ENCODE measurements at regions not wholly inside any gene's neighbourhood (a gene's known extent, or its start where the extent isn't known, plus 50 kb on each side); places are given as distances from the start of the nearest gene placed in this dataset.

DNA sequence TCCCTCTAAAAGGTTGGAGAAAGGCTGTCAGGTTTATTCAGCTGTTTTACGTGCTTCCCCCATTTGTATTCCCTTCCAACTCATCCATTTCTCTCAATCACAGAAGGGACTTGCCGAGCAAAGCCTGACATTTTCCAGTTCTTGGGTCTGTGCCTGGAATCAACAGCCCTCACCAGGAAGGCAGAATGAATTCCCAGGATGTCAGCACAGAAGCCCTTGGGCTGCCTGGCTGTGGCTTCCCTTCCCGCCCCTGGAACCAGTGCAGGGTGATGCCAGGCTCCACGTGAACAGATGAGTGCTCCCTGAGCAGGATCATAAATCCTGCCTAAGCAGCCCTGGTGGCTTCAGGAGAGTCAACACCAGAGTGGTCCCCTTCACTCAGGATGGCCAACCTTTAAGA is 86.1 kb upstream of the CD83 start:
- intact Hi-C loops (cut with micrococcal nuclease), result no loop called here

DNA sequence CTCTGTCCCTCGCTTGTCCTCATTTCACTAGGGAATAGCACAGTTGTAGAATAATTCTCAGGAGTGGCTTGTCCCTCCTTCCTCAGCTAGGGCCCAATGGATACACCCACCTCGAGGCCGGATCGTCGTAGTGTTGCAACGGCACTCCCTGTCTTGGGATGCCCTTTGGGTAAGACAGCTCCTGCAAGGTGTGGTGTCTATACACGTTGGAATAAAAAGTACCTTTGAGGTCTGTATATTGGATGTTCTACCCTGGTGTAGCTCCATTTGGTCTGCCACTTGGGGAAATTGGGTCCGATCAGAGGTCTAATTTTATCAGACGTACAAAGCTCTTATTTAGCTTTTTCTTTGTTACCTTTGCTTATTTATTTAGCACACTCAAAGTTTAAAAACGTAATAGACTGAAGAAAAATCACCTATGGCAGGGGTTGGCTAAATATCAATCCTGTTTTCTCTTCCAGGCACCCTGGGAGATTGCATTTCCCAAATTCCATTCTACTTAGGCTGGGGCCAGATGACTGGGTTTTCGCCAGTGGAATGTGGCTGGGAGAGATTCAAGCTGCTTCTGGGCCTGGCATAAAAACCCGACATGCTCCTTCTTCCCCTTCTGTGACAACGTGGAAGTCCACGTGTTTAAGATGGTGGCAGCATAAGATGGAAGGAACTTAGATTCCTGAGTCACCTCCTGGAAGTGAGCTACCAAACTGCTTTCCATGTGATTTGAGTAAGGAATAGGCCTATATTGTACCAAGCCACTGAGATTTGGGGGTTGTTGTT is 82.3 kb upstream of the CD83 start:
- intact Hi-C loops (cut with micrococcal nuclease), result no loop called here

DNA sequence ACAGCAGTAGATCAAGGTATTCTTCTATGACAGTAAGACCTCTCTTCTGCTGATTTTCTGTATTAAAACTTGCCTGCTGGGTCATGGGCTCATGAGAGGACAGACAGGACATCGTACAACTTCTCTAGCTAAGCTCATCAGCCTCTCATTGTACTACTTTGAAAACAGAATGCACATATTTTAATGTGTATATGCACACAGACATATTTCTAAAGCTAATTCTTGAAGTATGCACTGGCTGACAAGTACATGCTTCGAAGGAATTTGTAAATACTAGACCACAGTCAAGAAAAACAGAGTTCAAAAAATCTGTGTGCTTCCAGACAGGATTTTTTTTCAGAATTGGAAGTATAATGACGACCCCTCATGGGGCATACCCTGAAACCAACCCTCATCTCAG is 81.7 kb upstream of the CD83 start:
- intact Hi-C loops (cut with micrococcal nuclease), result no loop called here

DNA sequence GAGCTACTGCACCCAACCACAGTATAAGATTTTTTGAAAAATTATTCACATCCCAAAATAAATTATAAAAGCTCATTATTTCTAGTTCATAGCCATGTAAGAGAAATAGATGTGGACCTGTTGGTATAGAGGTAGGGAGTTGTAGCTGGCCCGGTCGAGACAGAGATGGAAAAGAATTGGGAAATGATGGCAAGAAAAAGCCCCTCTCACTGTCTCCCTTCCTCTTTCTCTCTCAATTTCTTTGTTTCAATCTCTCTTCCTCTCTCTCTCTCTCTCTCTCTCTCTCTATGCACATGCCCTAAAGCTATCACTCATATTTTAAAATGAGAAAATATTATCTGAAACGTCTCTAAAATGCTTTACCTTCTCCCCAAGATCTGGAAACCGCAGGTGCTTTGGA is 80.7 kb upstream of the CD83 start:
- intact Hi-C loops (cut with micrococcal nuclease), result no loop called here

DNA sequence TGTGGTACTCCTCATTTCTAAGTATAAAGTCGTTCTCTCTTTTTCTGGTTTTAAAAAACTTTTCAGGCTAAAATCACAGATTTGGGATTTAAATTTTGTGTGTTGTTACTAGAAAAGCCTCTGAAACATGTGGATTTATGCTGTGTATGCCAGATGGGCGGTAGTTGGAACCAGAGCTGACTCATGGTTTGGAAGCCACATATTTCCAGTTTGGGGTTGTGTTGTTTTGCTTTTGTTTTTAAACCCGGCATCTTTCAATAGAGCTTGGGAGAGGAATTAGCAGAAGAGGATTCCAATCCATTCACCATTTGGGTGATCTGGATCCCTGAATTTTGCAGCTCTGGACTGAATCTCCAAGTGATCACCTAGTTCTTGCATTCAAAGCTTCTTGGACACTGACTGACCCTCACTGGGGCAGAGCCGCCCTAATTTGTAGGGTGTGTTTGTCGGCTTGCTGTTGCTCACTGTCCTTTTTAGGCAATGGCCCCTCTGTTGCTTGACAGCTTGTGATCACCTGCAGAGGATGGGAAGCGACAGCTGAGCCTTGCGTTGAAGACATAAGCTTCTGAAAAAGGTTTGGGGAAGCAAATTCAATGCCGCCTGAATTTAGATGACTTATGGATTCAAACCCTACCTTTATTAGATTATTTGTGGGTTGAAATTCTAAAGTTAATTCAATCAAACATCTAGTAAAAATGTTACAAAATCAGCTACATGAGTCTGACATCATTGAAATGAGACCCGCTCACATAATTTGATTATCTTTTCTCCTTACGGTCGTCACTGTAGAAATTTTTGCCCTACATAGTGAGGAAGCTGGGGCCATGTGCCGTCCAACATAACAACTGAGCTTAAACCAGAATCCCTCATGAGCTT is 79.9 kb upstream of the CD83 start:
- intact Hi-C loops (cut with micrococcal nuclease), result no loop called here

DNA sequence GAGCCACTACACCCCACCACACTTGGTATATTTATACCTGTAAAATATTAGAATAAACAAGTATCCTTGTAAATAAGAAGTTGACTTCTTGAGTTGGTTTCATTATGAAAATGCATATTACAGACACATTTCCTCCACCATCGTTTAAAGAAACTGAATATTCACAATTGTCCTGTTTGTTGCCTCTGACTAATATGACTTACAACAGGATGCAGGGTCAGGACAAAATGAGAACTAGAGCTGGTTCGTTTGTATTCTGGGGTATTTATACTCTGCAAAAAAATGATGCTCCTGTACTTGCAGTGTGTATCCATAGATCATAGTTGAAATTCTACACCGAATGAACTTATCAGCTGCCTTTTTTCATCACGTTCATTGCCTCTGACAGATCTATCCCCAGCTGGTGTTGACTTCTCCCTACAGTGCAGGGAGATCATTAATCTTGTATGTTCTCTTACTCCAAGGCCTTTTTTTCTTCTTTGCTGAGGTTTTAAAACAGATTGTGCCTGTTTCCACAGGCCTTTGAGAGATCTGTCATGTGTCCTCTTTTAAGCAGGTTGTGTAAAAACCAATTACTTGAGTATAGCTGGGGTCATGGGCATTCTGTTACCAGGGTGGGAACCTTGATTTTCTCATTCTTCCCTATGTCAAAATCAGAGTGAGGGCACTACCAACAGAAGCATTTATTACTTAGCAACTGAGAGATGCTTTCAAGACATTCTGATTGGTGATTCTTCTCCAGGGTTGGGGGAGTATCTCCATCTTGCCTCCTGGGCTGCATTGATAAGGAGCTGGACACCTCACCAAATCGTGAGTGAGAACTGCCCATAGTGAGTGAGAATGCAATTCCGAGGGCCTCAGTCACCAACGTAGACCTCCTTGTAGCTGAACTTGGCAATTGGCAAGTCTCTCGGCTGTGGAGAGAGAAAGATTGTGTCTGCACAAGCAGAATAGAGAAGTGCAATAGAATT is 78.8 kb upstream of the CD83 start:
- intact Hi-C loops (cut with micrococcal nuclease), result no loop called here

DNA sequence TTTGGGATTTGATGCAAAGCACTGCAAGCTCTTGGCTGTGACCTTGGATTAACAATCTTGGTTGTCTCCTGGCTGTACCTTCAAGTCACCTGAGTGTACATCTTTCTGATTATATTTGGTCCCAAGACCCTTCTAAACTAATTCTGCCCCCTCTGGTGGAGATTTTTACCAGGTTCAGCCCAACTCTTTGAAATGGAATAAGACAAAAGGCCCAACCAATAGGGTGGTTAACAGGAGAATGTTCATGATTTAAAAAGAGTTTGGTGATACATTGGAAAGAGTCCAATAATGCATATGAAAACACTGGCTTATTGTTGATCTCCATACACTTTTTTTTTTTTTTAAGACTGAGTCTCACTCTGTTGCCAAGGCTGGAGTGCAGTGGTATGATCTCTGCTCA is 77.5 kb upstream of the CD83 start:
- intact Hi-C loops (cut with micrococcal nuclease), result loop anchor here (10.0 kb wide), 1 partner anchor 105 kb away; no protein-coding TSS in a partner anchor

DNA sequence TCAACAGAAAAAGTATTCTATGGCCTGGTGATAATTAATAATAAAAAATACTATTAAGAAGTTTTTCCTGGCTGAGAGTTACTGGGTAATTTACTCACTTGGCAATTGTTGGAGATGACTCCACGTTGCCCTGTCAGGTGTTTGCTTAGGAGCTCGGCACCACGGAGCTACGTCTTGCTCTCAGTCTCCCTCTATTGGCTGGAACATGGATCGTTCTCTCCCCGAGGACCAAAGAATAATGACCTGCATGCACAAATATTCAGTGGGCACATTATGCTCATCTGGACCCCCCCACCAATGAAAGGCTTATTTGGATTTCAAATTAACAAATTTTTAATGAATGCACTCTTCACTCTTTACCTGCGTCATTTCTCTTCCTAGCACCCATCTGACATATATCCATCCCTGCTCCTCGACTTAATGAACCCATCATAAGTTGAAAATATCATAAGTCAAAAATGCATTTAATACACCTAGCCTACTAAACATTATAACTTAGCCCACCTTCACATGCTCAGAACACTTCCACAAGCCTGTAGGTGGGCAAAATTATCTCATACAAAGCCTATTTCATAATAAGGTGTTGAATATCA is 71.0 kb upstream of the CD83 start:
- intact Hi-C loops (cut with micrococcal nuclease), result loop anchor here (1.0 to 10.0 kb wide), 3 partner anchors 98 to 251 kb away; no protein-coding TSS in a partner anchor

DNA sequence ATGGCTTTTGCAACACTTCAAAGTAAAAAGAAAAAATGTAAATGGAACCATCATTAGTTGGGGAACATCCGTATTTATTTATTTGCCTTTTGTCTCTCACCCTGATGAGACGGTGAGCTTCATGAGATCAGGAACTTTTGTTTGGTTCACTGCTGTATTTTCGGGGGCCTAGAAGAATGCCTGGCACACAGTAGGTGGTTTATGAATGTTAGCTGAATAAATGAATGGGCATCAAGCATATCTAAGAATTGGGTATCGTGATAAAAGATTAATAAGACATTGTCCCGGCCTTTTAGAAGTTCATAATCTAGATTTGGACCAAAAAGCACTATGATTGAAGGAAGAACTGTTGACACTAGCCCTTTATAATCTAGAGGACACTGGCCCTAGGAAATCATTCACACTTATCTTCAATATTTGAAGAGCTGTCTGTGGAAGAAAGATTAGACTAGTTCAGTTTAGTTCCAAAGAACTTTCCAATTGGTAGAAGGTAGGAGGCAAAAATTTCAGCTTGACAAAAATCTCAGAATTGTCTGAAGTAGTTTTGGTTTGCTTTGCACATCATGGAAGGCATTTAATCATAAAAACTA is 70.3 kb upstream of the CD83 start:
- intact Hi-C loops (cut with micrococcal nuclease), result loop anchor here (10.0 kb wide), 1 partner anchor 98 kb away; no protein-coding TSS in a partner anchor

DNA sequence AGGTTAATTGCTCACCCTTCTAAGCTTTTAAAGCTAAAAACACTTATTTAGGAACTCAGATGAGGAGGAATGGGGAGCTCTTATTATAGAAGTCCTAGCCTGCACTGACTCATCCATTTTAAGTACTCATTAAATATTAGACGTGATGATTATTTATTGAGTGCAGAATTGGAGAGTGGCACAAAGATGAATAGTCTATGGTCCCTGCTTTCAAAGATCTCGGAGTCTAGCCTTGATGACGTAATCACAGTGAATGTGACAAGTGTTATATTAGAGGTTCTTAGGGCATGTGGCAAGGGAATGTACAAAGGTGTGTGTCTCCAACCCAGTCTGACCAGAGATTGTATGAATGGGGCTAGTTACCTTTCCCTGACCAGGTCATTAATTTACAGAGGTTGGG is 68.7 kb upstream of the CD83 start:
- intact Hi-C loops (cut with micrococcal nuclease), result loop anchor here (10.0 kb wide), 1 partner anchor 96 kb away; no protein-coding TSS in a partner anchor

DNA sequence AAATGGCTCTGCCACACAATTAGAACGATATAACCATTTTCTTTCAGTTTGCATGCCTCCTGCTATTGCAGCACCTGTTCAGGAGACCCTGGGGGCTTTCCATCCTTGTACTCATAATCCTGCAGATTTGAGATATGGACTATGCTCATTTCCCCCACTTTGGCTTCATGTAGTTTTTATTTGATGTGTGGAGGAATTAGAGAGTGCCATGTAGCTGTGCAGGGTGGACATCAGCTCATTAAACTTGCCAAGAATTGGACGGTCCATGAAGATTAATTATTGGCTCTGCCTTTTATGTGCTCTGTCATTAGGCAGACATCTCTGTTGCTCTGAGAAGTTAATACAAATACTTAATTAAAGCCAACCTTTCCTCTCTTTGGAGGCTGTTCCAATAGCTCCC is 66.2 kb upstream of the CD83 start:
- intact Hi-C loops (cut with micrococcal nuclease), result no loop called here

DNA sequence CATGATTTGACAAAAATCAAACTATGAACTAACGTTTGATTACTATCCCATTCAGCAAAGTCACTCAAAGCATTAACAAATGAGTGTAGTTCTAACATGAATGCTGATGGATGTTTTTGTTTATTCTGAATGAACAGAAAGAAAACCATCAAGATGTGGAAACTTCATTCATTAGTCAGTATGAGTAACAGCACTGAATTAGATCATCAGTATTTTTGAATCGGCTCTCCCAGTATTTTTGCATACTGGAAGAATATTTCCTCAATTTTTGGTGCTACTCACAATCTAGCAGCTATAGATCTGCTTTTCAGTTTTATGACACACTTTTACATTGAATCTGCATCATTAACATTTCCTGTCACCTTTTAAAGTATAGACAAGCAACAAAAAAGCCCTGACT is 63.8 kb upstream of the CD83 start:
- intact Hi-C loops (cut with micrococcal nuclease), result no loop called here

DNA sequence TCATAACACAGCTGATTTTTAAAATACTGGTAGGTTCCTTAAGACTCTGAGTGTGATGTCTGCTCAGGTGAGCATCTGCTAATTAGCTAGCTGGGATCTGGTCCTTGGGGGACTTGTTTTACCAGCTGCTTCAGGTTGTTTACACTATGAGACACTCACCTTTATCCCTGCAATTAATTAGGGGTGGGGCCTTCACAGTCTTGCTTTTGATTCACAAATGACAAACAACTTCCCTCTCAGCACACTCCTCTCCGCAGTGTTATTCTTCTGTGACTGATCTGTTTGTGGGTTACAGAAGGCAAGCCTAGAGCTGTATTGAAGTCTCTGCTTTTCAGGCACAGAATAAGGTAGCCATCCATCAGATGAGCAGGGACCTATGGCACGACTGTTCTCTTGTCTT is 62.0 kb upstream of the CD83 start:
- intact Hi-C loops (cut with micrococcal nuclease), result no loop called here

DNA sequence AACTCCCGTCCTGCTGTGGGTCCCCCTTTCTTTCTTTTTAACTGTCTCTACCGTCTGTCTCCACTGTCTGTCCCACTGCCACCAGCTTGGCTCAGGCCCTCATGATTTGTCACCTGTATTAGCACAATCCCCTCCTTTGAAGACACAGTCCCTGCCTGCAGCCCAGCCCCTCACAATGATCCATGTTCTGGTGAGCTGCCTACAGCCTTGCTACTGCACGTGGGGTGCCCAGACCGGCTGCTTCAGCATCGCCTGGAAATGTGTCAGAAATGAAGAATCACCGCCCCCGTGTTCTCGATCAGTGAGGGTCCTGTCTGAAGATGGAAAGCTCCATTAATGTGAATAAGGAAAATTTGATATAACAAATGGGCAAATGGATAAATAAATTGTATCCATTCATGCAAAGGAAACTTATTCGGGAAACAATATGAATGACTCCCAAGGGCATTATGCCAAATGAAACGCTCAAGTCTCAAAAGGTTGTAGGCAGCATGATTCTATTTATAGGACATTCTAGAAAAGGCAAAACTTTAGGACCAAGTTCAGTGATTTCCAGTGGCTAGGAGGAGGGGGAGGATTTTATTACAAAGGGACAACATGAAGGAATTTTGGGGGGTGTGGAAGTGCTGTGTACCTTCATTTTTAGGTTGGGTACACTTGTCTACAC is 59.4 kb upstream of the CD83 start:
- intact Hi-C loops (cut with micrococcal nuclease), result no loop called here

DNA sequence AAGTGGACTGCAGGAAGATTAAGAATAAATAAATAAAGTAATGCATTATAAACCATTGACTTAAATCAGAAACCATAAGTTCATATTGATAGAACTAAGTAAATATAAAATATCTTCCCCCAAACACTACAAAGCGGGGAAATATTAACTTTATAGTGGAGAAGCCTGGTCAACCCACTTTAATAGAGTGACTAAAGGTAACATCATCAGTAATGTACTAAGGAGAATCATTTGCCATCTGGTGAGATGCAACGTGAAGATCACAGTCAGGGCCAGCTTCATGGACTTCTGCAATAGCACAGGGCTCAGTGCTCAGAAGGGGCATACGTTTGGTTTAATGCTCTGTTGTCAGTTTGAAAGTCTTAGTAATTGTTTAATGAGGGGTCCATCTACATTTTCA is 58.8 kb upstream of the CD83 start:
- intact Hi-C loops (cut with micrococcal nuclease), result no loop called here

DNA sequence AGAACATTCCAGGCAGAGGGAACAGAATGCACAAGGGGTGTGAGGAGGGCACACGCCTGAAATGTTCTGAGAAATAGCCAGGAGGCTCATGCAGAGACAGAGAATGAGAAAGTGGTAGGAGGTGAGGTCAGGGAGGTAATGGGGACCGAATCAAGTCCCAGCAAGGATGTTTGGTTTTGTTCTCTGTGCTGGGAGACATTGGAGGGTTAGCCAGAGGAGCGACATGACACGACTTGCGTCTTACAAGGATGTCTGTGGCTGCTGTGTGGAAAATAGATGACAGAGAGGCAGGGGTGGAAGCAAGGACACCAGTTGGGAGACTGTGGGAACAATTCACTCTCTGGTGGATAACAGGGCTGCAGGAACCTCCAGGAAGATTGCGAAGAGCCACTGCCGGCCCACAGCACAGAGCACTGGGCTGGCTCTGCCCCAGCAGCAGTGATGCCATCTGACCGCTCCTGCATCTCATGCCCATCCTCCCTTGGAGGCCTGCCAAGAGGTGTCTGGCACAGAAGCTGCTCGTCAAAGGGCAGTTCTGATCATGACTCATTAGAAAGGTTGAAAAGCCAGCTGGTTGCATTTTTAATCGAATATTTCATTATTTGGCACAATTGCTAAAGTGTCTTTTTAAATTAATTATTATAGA is 57.7 kb upstream of the CD83 start:
- intact Hi-C loops (cut with micrococcal nuclease), result loop anchor here (10.0 kb wide), 2 partner anchors 185 to 725 kb away; no protein-coding TSS in a partner anchor

DNA sequence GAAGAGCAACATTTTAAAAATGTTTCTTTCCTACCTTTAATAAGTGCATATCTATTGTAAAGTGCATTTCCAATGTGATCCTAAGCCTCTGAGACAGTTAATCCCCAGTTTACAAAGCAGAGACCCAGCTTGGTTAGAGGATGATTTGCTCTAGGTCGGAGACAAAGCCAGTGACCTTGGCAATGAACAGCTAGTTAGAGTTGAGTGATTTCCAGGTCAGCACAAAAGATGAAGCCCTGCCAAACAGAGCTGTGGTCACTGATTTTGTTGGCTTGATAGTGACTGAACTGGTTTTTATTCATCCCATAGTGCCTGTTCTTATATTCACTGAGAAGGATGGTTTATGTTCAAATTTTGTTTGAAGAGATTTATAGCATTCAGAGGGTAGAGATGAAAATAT is 56.6 kb upstream of the CD83 start:
- intact Hi-C loops (cut with micrococcal nuclease), result loop anchor here (10.0 kb wide), 2 partner anchors 186 to 726 kb away; no protein-coding TSS in a partner anchor

DNA sequence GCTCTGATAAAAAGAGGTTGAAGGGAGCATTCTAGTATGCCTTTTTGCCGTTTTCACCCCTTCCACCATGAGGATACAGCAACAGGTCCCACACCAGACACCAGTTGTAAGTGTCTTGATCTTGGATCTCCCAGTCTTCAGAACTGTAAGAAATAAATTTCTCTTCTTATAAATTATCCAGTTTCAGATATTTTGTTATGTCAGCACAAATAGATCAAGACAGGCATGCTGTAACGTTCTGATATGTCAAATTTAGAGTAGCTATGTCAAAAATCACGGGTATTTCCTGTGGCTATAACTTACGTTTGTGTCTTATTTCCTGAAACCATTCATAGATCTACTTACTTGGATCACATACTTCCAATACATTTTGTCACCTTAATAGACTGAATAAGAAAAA is 55.9 kb upstream of the CD83 start:
- intact Hi-C loops (cut with micrococcal nuclease), result loop anchor here (10.0 kb wide), 2 partner anchors 187 to 727 kb away; no protein-coding TSS in a partner anchor

Measured in T-helper 2 cell treated with Interferon-gamma antibody and Interleukin-4, amounts not matched to agents 100 ng/mL and 5 ng/mL, for 36 hours (primary cell).